NCI-H526 (cell line): ENCODE measurements at regions not wholly inside any gene's neighbourhood (a gene's known extent, or its start where the extent isn't known, plus 50 kb on each side); places are given as distances from the start of the nearest gene placed in this dataset.

Experiments
- DNase-seq, 2 experiments: peaks; one replicate each; lab custom pipeline; 2025; lab: John Stamatoyannopoulos, UW

- no peak for DNase-seq
Observed at GRCh38 chr3:59338934-59339333, 289.1 kb upstream of the CFAP20DC start.

DNA sequence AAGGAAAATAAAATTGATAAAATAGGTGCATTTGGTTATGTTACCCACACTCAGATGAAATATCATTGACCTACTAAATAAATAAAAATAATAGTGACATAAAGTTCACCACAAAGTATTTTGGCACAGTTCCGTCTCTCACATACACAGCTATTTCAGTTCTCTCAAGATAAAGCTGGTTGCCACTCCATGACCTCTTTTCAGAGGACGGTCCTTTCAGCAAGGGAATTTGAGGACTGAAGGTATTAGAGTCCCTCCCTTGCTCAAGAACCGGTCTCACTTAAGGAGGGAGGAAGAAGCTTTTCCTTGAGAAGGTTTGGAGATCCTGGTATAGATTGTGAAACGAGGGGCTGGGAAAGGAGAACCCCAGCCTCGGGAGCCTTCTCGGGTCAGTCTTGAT lies 285.5 kb upstream of the CFAP20DC start:
- no peak for DNase-seq

GRCh38 chr3:59334585-59334984 lies 284.8 kb upstream of the CFAP20DC start:
- DNase-seq, result no peak

DNA sequence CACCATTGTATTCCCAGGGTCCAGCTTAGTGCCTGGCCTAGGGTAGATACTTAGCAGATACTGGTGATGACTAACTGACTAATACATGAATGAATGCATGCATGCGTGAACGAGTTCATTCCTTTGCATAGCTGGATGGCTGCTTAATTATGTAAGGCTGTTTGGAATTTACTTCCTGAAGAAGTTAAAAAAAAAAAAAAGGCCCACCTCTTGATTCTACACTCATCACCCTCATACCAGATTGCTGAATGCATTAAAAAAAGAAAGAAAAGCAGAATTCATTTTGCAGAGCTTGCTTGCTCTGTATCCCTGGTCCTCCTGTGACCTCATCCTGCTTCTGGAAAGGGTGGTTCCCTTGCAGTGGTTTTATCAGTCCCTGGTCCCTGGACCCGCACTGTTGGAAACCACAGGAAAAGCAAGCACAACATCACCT lies 277.6 kb upstream of the CFAP20DC start:
- no peak for DNase-seq

GRCh38 chr3:59326246-59327024 lies 276.6 kb upstream of the CFAP20DC start:
- DNase-seq, result no peak

DNA sequence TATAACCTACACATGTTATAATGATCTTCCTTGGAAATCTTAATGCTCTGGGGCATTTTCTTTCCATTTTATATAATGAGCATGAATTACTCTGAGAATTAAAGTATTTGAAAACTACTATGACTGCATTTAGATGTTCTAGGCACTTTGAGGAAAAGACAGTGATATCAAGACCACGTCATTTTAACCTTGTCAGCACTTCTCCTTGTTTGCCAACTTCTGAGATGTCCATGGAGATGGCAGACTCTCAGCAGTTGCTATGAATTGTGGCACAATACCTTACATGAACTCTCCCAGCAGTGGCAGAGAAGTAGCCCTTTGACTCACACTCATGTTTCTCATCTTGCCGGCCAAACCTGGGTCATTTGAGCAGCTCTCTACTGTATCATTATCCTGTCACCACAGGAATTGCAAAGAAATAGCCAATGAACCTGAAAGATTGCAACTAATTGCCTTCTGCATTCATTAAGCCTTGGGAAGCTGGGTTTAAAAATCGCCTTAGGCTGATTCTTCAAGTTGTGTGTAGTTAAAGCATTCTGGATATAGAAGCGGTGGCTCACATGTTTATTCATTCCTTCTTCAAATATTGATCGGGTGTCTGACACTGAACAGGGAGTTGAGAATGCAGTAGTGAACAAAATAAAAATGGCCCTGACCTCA lies 272.2 kb upstream of the CFAP20DC start:
- no peak for DNase-seq

DNA sequence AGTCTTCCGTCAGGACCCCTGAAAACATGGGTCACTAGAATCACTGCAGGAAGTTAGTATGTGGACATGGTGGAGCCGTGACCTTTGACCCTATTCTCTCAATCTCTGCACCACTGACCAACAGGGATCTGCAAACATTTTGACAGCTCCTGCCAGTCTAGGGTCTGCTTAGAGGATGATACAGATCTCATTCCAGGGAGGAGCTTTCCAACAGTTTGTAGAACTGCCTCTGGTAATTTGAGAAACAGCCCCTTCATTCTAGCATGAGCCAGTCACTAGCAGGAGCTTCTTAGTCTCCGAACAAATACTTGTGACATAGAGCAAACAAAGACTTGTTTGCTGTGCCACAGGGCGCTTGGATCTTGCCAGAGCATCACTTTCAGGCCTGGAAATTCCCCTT lies 270.3 kb upstream of the CFAP20DC start:
- no peak for DNase-seq

DNA sequence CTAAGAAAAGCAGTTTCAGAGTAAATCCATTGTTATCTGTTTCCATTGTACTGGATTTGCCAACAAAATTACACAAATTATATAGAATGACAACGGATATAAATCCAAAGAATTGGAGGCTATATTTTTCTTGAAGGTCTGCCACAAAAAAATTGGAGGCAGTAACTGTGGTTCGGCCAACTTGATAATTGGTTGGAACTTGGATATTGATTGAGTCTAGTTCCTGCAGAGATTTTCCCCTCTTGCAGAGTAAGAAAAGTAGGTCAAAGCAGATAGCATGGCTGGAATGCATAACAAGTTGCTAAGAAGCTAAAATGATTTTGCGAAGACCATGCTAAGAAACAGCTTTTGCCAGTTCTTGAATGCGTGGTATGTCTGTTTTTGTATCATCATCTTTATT lies 269.6 kb upstream of the CFAP20DC start:
- DNase-seq, result no peak

DNA sequence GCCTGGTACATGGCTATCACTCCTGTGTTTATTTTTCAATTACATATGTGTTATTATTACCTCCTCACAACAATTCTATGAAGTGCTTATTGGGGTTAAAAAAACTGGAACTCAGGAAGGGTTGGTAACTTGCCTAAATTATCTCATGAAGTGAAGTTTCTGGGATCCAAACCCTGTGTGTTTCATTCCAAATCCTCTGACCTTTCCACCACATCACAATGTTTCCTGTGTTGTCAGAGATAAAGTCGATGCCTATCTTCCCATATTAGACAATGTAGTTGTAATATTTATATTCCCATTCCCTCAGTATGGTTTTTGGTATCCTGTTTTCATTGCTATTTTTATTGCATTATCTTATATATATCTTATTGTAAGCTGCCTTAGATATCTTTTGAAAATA lies 269.1 kb upstream of the CFAP20DC start:
- no peak for DNase-seq

DNA sequence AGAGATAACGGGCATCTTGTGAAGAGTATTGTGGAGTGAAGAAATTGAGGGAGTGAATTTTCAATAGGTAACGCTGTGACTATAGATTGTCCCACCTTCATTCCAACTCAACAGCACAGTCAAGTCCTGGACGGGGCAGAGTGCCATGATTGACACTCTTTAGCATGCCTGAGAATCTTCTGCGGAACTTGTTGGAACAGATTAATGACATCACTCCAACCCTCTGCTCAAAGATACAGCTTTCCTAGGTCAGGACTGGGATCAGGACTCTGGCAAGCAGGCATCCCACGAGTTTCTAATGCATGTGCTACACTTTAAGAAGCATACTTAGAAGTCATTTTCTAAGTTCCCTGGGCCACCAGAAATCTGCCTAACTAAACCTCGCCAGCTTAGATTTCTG lies 267.6 kb upstream of the CFAP20DC start:
- no peak for DNase-seq

- DNase-seq, result no peak
Observed at GRCh38 chr3:59316688-59317275, 267.0 kb upstream of the CFAP20DC start.

GRCh38 chr3:59313365-59313764 lies 263.5 kb upstream of the CFAP20DC start:
- peak in 1 of 2 experiments; percentile 21 for DNase-seq

GRCh38 chr3:59311231-59311630 lies 261.4 kb upstream of the CFAP20DC start:
- DNase-seq, result no peak

DNA sequence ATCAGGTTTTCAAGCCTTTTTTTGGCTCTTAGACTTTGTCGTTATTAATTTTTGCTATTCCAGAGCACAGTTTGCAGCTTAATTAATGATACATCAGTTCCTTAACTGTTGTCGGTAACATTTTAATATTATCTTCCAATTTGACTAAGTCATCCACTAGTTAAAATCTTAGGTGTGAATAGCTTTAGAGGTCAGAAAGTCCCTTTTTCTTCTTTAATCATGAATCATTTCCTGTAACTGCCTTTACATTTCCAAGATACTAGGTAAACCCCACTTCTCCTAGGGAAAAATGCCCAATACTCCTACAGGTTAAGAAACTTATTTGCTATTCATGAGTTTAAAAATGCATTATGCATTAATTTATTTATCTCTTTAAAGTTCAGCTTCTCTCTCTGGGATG lies 260.9 kb upstream of the CFAP20DC start:
- DNase-seq, result no peak

- no peak for DNase-seq
Observed at GRCh38 chr3:59308684-59309083, 258.9 kb upstream of the CFAP20DC start.

DNA sequence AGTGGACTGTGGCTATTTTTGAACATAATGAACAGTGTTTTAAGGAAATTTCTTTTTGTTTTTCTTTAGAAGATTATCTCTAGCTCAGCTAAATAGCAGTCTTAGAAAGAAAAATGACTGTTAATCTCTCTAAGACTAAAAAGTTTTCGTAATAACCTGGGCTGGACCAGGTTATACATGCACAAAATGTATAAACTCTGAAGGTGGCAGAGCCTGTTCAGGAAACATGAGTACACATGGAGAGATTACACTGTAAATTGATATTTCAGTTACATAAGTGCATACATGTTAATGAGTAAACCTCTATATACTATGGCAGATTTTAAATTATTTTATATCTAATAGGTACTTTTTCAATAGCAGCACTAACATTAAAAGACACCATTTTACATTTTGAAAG lies 258.2 kb upstream of the CFAP20DC start:
- DNase-seq, result no peak

DNA sequence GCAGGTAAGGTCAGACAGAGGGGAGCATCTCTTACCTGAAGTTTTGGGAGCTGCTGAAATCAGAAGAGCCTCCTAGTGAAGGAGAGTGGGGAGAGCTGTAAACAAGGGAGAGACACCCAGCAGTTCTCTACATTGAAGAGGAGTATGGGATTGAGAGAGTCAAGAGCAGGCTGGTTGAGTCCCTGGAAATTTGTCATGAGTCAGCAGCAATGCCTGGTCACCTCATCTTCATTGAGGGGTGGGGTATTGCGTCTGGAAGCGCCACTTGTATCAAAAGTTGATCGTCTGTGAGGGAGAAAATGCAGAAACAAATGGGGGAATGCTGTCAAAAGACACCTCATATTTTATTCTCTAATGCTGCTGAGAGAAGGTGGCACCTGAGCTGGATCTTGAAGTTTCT lies 256.6 kb upstream of the CFAP20DC start:
- DNase-seq, result no peak

DNA sequence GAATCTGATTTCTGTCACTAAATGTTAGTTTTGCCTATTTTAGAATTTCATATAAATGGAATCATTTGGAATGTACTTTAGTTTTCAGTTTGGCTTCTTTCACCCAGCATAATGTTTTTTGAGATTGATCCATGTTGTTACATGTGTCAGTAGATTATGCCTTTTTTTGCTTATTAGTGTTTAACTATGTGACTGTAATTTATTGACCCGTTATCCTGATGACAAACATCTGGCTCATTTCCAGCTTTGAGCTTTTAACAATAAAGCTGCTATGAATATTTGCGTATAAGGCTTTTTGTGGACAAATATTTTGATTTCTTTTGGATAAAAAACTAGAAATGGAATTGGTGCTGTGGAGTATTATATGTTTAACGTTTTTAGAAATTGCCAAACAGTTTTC lies 254.5 kb upstream of the CFAP20DC start:
- no peak for DNase-seq

DNA sequence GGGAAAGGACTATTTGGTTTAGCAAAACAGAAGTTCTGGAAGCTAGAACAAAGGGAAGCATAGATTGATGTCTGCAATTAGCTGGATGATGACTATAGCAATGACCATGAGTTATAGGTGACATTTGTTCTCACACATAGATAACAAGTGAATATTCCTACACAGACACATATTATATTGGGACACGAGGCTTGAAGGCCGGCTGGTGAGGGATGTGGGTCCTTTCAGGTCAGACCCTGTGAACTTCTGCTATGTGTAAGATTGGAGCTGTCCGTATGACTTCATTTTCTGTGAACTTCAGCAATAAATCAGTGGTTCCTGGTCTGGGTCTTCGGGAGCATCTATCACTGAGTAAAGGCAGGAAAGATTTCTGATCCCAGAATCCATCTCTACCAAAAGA lies 253.6 kb upstream of the CFAP20DC start:
- DNase-seq, result no peak

GRCh38 chr3:59302442-59302841 lies 252.6 kb upstream of the CFAP20DC start:
- no peak for DNase-seq

GRCh38 chr3:59300733-59301132 lies 250.9 kb upstream of the CFAP20DC start:
- DNase-seq, result no peak

- DNase-seq, result no peak
Observed at GRCh38 chr3:59299561-59299960, 249.7 kb upstream of the CFAP20DC start.

GRCh38 chr3:59290358-59290757 lies 240.5 kb upstream of the CFAP20DC start:
- no peak for DNase-seq
